ENCODE measurements at regions not wholly inside any gene's neighbourhood (a gene's known extent, or its start where the extent isn't known, plus 50 kb on each side); places are given as distances from the start of the nearest gene placed in this dataset.

- TF ChIP-seq CTCF (IDR thresholded peaks at IDR 0.05; ENCODE audit: insufficient read depth, low read length, poor library complexity, severe bottlenecking) = no peak
- no peak for DNase-seq (ENCODE audit: extremely low read depth, insufficient read length)
- H3K27me3 ChIP-seq (replicated peaks; ENCODE audit: control insufficient read depth, insufficient read depth, low read length) = no peaks in the 10 kb centered on the region; the same call in 1 of the 2 replicates
Measured at GRCh38 chr20:37579106-37579505, 51.4 kb upstream of the BLCAP start.

GRCh38 chr20:37577981-37578380 lies 50.3 kb upstream of the BLCAP start:
- H3K27me3 ChIP-seq (replicated peaks; ENCODE audit: control insufficient read depth, insufficient read depth, low read length) = no peaks in the 10 kb centered on the region
- no peak for TF ChIP-seq CTCF (IDR thresholded peaks at IDR 0.05; ENCODE audit: insufficient read depth, low read length, poor library complexity, severe bottlenecking)
- H3K4me3 ChIP-seq (replicated peaks; ENCODE audit: low read depth, low read length) = no peak overlapping the region
- no peaks in the 10 kb centered on the region for H3K36me3 ChIP-seq (ENCODE audit: control insufficient read depth, insufficient read depth, low read length)
- DNase-seq (ENCODE audit: extremely low read depth, insufficient read length) = no peak

More at GRCh38 chr20:37579106-37579505, 51.4 kb upstream of the BLCAP start:
- Histone ChIP-seq H3K36me3 (ENCODE audit: control insufficient read depth, insufficient read depth, low read length) (no peaks in the 10 kb centered on the region), H3K4me3 (replicated peaks; ENCODE audit: low read depth, low read length) (no peak overlapping the region)
